Esophagus muscularis mucosa (tissue), 3 donors: ENCODE measurements at regions not wholly inside any gene's neighbourhood (a gene's known extent, or its start where the extent isn't known, plus 50 kb on each side); places are given as distances from the start of the nearest gene placed in this dataset.

ENCODE experiments used
- CTCF ChIP-seq, 3 experiments: fragments of 200-600 bp in 2 of 3; fragments of 450-650 bp in 1 of 3; sonication (generic) in 2 of 3; IDR thresholded peaks; one replicate each; pipeline ENCODE4 v1.5.1; 2017 to 2019; ENCODE audit warnings: antibody characterized with exemption in 3 of 3, mild to moderate bottlenecking in 2 of 3, moderate library complexity in 1 of 3
- POLR2AphosphoS5 ChIP-seq, 2 donors: sonication (generic); formaldehyde crosslinking; IDR thresholded peaks; one replicate each; pipeline ENCODE4 v1.6.1; 2017; ENCODE audit warnings: antibody characterized with exemption in 2 of 2

- TF ChIP-seq POLR2AphosphoS5 (IDR thresholded peaks at IDR 0.05), result no peak
- no peak for TF ChIP-seq CTCF (IDR thresholded peaks at IDR 0.05)
Measured at GRCh38 chr22:27175974-27176373, 518.6 kb downstream of the MIAT start.
